ENCODE measurements at regions not wholly inside any gene's neighbourhood (a gene's known extent, or its start where the extent isn't known, plus 50 kb on each side); places are given as distances from the start of the nearest gene placed in this dataset.
"Not testable (repeated sequence)": the region's sequence is repeated elsewhere in the genome, so short reads cannot be mapped to it uniquely, and the experiment has no call there.

DNA sequence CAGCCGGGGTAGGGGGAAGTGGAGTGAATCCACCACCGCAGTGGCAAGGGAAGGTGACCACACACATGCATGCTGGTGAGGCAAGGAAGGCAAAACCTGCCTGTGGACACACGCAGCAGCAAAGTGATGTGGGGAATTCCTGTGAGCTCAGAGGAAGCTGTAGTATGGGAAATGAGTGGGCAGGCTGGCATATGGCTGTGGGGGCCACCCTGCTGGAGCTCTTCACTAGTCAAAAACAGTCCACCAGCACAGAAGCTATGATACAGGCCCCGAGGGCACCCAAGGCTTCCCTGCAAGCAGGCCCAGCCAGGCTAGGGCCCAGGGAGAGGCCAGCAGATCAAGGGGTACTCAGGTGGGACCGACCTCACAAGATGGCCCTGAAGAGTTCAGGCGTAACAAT is 239.1 kb downstream of the CHM start:
- Mint-ChIP-seq H3K27me3 (ENCODE audit: low read depth) (no peaks in the 10 kb centered on the region; the same call in none of the 2 replicates), H3K4me3 (no peak overlapping the region), H3K27ac (no peak overlapping the region; a peak in 1 of 7 replicates), H3K36me3 (ENCODE audit: insufficient read depth in 1 of 3, low read depth in 3 of 3) (peaks cover 0 to 9% (median 7%) of the 10 kb centered on the region in 3 experiments; a peak in 5 of 7 replicates), H3K4me1 (no peaks in the 10 kb centered on the region), H3K9me3 (peaks cover 48 to 57% of the 10 kb centered on the region in 2 experiments)
- no peaks in the 10 kb centered on the region for H3K79me1 ChIP-seq (ENCODE audit: insufficient read depth, low read depth, low read length, poor library complexity, severe bottlenecking)
- H4K8ac ChIP-seq (replicated peaks; ENCODE audit: insufficient read length, low read depth, low read length) = no peak overlapping the region
- TF ChIP-seq, protein P1, sequence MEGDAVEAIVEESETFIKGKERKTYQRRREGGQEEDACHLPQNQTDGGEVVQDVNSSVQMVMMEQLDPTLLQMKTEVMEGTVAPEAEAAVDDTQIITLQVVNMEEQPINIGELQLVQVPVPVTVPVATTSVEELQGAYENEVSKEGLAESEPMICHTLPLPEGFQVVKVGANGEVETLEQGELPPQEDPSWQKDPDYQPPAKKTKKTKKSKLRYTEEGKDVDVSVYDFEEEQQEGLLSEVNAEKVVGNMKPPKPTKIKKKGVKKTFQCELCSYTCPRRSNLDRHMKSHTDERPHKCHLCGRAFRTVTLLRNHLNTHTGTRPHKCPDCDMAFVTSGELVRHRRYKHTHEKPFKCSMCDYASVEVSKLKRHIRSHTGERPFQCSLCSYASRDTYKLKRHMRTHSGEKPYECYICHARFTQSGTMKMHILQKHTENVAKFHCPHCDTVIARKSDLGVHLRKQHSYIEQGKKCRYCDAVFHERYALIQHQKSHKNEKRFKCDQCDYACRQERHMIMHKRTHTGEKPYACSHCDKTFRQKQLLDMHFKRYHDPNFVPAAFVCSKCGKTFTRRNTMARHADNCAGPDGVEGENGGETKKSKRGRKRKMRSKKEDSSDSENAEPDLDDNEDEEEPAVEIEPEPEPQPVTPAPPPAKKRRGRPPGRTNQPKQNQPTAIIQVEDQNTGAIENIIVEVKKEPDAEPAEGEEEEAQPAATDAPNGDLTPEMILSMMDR (conservative IDR thresholded peaks at IDR 0.05) = no peak
- no CpG with 5 or more reads among the region's 6 CpGs for WGBS (ENCODE audit: extremely low coverage, insufficient read length, low lambda C conversion rate)
- no peak overlapping the region for H3K18ac ChIP-seq (ENCODE audit: insufficient read length, low read depth, low read length)
- H2AK5ac ChIP-seq (ENCODE audit: insufficient read length, low read length) = no peak overlapping the region
- H3K4ac ChIP-seq (ENCODE audit: low read depth, low read length) = no peak overlapping the region
- H3K56ac ChIP-seq (ENCODE audit: insufficient read length, low read depth, low read length) = no peak overlapping the region
- no peak overlapping the region for H2BK12ac ChIP-seq (ENCODE audit: insufficient read length, low read depth, low read length)
- no peak overlapping the region for H2BK20ac ChIP-seq (ENCODE audit: low read depth, low read length, poor library complexity, severe bottlenecking)
- no peak overlapping the region for H2AFZ ChIP-seq (ENCODE audit: low read length)
- DNase-seq = no peak
- no peak overlapping the region for H3K9ac ChIP-seq (ENCODE audit: extremely low read depth, insufficient read length, low read length)
- H2BK5ac ChIP-seq (ENCODE audit: insufficient read length, low read length) = no peak overlapping the region
- no peaks in the 10 kb centered on the region for H3K23me2 ChIP-seq (ENCODE audit: insufficient read length, low read depth, low read length, poor library complexity, severe bottlenecking)
- H2BK15ac ChIP-seq (ENCODE audit: low read depth, low read length) = no peak overlapping the region
- no peak overlapping the region for H4K5ac ChIP-seq (ENCODE audit: insufficient read length, low read depth, low read length)
- H3K27ac ChIP-seq (ENCODE audit: insufficient read length, low read depth, low read length) = no peak overlapping the region
- H3K14ac ChIP-seq (ENCODE audit: insufficient read depth, low read length) = no peak overlapping the region
- H3T11ph ChIP-seq (ENCODE audit: low read length) = no peak overlapping the region
- H3K4me2 ChIP-seq (ENCODE audit: insufficient read depth, insufficient read length, low read length) = no peak overlapping the region
- peaks cover 43% of the 10 kb centered on the region for H3K9me3 ChIP-seq (ENCODE audit: control insufficient read depth, low read depth, low read length)
- no peaks in the 10 kb centered on the region for H4K20me1 ChIP-seq (ENCODE audit: control insufficient read depth, insufficient read depth, insufficient read length)
- no peaks in the 10 kb centered on the region for H3K79me2 ChIP-seq (ENCODE audit: insufficient read depth, low read length)
- H4K91ac ChIP-seq (ENCODE audit: insufficient read length, low read depth, low read length) = no peak overlapping the region
- no peak overlapping the region for H3K23ac ChIP-seq (ENCODE audit: insufficient read length, low read depth, low read length)
- no peak overlapping the region for H2BK120ac ChIP-seq (ENCODE audit: low read depth, low read length, poor library complexity, severe bottlenecking)
- H3K4me1 ChIP-seq (ENCODE audit: insufficient read depth, low read length) = no peaks in the 10 kb centered on the region
- no peaks in the 10 kb centered on the region for H3K27me3 ChIP-seq (ENCODE audit: insufficient read depth, low read length)

DNA sequence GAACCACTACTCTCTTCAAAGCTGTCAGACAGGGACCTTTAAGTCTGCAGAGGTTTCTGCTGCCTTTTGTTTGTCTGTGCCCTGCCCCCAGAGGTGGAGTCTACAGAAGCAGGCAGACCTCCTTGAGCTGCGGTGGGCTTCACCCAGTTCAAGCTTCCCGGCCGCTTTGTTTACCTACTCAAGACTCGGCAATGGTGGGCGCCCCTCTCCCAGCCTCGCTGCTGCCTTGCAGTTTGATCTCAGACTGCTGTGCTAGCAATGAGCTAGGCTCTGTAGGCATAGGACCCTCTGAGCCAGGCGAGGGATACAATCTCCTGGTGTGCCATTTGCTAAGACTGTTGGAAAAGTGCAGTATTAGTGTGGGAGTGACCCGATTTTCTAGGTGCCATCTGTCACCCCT is 275.0 kb downstream of the CHM start:
- peaks cover 68 to 69% of the 10 kb centered on the region in 2 experiments for H3K9me3 Mint-ChIP-seq
- DNase-seq; H2BK120ac ChIP-seq (ENCODE audit: low read depth, low read length, poor library complexity, severe bottlenecking); H3K18ac ChIP-seq (ENCODE audit: insufficient read length, low read depth, low read length); H3K56ac ChIP-seq (ENCODE audit: insufficient read length, low read depth, low read length); H3K14ac ChIP-seq (ENCODE audit: insufficient read depth, low read length); H2BK15ac ChIP-seq (ENCODE audit: low read depth, low read length); H3K4me1 ChIP-seq (ENCODE audit: insufficient read depth, low read length); H3K27me3 Mint-ChIP-seq (ENCODE audit: low read depth); H4K20me1 ChIP-seq (ENCODE audit: control insufficient read depth, insufficient read depth, insufficient read length); H3K4ac ChIP-seq (ENCODE audit: low read depth, low read length); H3K4me1 Mint-ChIP-seq; H3K27ac Mint-ChIP-seq; H3K79me1 ChIP-seq (ENCODE audit: insufficient read depth, low read depth, low read length, poor library complexity, severe bottlenecking); H3K9me3 ChIP-seq (ENCODE audit: control insufficient read depth, low read depth, low read length); H3K79me2 ChIP-seq (ENCODE audit: insufficient read depth, low read length); H4K91ac ChIP-seq (ENCODE audit: insufficient read length, low read depth, low read length); H2BK5ac ChIP-seq (ENCODE audit: insufficient read length, low read length); H2AFZ ChIP-seq (ENCODE audit: low read length); H3K27ac ChIP-seq (ENCODE audit: insufficient read length, low read depth, low read length); H3T11ph ChIP-seq (ENCODE audit: low read length); H3K27me3 ChIP-seq (ENCODE audit: insufficient read depth, low read length); H3K4me3 Mint-ChIP-seq; H2AK5ac ChIP-seq (ENCODE audit: insufficient read length, low read length); H2BK12ac ChIP-seq (ENCODE audit: insufficient read length, low read depth, low read length); H4K5ac ChIP-seq (ENCODE audit: insufficient read length, low read depth, low read length); H3K36me3 Mint-ChIP-seq (ENCODE audit: insufficient read depth in 1 of 3, low read depth in 3 of 3); H2BK20ac ChIP-seq (ENCODE audit: low read depth, low read length, poor library complexity, severe bottlenecking); H3K23ac ChIP-seq (ENCODE audit: insufficient read length, low read depth, low read length); H4K8ac ChIP-seq (replicated peaks; ENCODE audit: insufficient read length, low read depth, low read length); H3K4me2 ChIP-seq (ENCODE audit: insufficient read depth, insufficient read length, low read length); H3K9ac ChIP-seq (ENCODE audit: extremely low read depth, insufficient read length, low read length); H3K23me2 ChIP-seq (ENCODE audit: insufficient read length, low read depth, low read length, poor library complexity, severe bottlenecking): not testable (repeated sequence)
- no CpG with 5 or more reads among the region's 8 CpGs for WGBS (ENCODE audit: extremely low coverage, insufficient read length, low lambda C conversion rate)
